ENCODE measurements at regions not wholly inside any gene's neighbourhood (a gene's known extent, or its start where the extent isn't known, plus 50 kb on each side); places are given as distances from the start of the nearest gene placed in this dataset.

- no peak for TF ChIP-seq REST (IDR thresholded peaks at IDR 0.05; ENCODE audit: insufficient read depth in 1 of 2, low read depth in 2 of 2, low read length in 2 of 2)
- TF ChIP-seq SIN3A (IDR thresholded peaks at IDR 0.05; ENCODE audit: borderline replicate concordance, insufficient read depth, low read length) = no peak
- no peak for TF ChIP-seq TAF1 (IDR thresholded peaks at IDR 0.05; ENCODE audit: borderline replicate concordance, insufficient read depth, low read length)
- TF ChIP-seq POLR2AphosphoS5 (IDR thresholded peaks at IDR 0.05; ENCODE audit: low read depth, low read length) = no peak
Observed at GRCh38 chr13:99805361-99805760, 166.2 kb downstream of the ZIC5 start.

Measured in PFSK-1 (cell line).